NCI-H2029 (cell line): ENCODE measurements at regions not wholly inside any gene's neighbourhood (a gene's known extent, or its start where the extent isn't known, plus 50 kb on each side); places are given as distances from the start of the nearest gene placed in this dataset.
"Not testable (repeated sequence)": the region's sequence is repeated elsewhere in the genome, so short reads cannot be mapped to it uniquely, and the experiment has no call there.

ENCODE experiments used
- DNase-seq: peaks from one replicate; lab custom pipeline; 2025; lab: John Stamatoyannopoulos, UW

DNA sequence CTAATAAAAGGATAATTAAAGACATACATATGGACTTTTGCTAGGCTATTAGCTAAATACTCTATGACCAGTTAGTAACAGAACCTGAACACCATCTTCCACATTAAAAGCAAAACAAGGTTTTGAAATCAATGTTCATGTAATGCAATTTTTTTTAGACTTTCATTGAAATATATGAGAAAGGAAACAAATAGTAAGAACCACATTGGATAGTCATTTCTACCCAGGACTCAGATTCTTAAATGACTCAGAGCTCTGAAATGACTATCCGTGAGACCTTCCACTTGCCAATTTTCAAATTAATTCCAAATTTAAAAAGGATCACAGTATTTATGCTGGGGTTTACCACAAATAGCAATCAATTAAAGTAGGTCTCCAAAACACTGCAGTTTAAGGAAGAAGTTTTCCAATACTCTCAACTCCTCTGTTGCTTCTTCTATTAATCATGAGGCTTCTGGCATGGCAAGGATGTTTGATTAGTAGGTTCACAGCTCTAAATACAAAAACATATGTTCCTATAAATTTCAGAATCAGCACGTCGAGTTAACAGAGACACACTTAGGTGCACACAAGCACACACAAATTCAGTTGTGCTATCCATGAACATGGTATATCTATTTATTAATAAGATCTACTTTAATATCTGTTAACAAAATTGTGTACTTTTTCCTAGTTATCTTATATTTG lies 841.0 kb downstream of the RNF144A start:
- no peak for DNase-seq

- DNase-seq, result no peak
Measured at GRCh38 chr2:7759898-7760297, 842.7 kb downstream of the RNF144A start.

- not testable (repeated sequence) for DNase-seq
Measured at GRCh38 chr2:7763418-7763817, 846.2 kb downstream of the RNF144A start.

DNA sequence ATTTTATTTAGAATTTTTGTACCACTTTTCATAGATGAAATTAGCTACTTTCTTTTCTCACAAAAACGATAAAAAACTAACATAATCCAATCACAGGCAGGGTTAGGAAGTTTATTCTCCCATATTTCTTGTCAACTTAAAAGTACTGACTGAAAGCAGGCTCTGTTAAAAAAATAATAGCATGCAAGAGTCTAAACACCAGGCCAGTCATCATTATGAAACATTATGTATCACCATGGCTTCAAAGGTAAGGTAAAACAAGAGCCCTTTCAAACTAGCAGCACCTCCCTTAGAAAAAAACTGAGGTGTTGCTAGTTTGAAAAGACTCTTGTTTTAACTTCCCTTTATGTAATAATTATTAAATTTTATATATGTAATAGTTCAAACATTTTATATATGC lies 848.0 kb downstream of the RNF144A start:
- DNase-seq, result no peak

DNA sequence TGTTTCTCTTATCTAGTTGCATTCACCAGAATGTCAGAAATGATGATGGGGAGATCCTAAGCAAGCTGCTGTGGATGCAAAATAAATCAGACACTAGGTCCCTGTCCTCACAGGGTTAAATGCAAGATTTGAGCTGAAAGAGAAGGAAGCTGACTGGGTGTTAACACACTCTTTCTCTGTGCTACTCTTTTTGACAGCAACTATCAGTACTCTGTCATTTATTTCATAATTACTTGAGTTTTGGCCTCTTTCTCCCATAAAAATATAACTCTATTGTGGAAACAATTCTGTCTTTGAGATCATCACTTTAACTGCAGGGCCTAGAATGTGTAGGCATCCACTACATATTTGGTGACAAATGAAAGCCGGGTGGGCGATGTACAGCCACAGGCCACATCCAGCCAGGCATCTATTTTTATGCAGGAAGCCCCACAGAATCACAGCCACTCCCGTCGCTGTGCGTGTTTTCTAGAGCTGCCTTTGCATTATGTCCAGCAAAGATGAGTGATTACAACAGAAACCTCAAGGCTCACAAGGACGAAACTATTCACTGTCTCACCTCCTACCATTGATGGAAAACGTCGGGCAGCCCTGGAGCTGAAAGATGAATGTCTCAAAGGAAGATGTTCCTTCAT lies 849.0 kb downstream of the RNF144A start:
- DNase-seq, result no peak

DNA sequence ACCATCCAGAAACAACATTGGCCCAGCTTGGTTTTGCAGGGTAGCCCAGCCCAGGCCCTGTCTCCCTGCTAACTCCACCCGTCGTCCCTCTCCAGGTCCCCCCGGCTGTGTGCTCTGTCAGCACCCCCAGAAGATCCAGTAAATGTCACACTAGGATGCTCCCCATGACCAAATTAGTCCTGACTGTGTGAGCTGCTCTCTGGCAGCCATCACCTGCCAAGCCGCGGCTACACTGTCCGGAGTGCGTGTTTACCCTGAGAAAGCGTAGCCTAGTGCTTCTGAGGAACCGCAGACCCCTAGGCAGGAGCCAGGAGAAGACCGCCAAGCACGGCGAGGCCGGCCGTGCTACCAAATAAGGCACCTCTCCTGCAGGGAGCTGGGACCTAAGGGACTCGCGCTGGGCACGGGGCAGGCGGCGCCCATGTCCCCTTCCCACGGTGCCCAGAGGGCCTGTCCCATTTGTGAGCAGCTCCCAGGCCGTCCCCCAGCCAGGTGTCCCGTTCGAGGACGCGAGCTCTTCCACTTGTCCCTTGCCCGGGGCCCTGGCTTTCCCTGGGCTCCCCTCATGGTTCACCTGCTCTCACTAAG lies 849.9 kb downstream of the RNF144A start:
- DNase-seq, result no peak

DNA sequence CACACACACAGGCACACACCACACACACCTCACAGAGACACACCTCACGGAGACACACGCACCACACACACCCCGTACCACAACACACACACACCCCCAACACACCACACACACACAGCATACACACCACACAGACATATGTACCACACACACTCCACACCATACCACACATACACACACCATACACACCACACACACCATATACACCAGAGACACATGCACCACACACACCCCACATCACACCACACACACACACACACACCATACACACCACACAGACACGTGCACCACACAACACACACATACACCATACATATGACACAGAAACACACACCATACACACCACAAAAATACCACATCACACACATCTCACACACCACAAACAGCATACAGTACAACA lies 850.7 kb downstream of the RNF144A start:
- DNase-seq, result no peak

- DNase-seq, result no peak
Measured at GRCh38 chr2:7771781-7772180, 854.6 kb downstream of the RNF144A start.

GRCh38 chr2:7773362-7774360 lies 856.4 kb downstream of the RNF144A start:
- no peak for DNase-seq

DNA sequence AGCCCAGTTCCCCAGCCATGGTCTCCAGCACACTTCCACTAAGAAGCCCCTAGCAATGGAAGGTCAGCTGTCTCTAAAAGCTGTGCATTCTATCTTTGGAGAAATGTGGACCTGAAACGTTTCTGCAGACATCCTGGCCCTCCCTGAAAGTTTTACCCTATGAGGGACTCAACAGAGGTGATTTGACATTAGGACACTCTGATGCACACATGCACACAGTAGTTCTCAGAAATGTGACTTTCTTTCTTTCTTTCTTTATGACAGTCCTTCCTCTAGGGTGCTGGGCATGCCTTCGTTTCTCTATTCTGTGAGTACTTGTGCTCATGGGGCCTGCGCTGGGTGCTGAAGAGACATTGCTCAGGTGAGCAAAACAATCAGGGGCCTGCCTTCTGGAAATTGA lies 857.3 kb downstream of the RNF144A start:
- DNase-seq, result no peak

GRCh38 chr2:7777668-7778067 lies 860.5 kb downstream of the RNF144A start:
- DNase-seq, result no peak

DNA sequence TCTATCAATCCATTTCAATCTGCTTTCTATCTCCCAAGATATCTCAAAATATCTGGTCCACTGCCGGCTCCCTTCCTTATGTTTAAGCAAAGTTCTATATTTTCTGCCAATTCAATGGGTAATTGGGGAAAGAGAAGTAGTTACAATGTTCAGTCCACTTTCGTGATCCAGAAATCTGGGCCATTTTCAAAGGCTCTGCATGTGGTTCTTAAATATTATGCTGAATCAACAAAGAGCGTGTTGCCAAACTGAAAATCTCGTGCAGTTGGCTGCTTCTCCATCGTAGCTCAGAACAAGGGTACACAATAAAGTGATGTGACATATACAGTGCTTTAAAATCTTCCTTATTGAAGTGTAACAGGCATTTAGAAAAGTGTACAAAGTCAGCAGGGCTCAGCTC lies 863.1 kb downstream of the RNF144A start:
- no peak for DNase-seq

DNA sequence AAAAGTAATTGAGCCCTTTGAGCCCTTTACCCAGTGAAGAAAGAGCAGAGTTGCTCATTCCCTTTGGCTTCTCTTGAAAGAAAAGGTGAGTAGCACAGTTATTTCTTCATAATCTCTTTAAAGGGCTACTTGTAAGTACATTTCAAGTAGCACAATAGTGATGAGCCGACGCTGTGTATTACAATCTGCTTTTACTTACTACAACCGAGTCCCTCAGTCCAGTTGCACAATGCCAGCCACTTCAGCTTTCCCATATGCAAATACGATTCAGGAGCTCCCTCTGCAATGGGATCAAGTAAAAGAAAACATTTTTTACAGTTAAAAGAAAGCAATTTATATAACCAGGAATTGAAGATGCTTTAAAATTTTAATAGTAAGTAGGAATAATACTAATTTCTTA lies 868.5 kb downstream of the RNF144A start:
- no peak for DNase-seq

DNA sequence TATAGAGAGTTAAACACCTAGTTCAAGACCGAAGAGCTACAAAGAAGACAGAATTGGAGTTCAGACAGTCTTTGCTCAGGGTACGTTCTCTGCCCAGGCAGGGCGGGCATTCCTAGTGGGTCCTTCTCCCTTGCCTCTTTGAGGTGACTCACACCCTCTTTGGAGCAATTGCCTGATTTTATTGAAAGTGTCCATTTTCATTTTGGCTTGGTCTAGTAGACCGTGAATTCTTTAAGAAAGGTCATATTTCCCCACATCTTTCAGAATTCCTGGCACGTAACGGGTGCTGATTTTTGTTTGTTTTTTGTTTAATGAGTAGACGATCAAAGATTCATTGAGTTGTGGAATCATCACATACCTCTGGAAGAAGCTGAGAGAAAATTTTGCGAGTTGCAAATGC lies 871.5 kb downstream of the RNF144A start:
- DNase-seq, result no peak

GRCh38 chr2:7792031-7792651 lies 874.9 kb downstream of the RNF144A start:
- DNase-seq, result peak; percentile 72

DNA sequence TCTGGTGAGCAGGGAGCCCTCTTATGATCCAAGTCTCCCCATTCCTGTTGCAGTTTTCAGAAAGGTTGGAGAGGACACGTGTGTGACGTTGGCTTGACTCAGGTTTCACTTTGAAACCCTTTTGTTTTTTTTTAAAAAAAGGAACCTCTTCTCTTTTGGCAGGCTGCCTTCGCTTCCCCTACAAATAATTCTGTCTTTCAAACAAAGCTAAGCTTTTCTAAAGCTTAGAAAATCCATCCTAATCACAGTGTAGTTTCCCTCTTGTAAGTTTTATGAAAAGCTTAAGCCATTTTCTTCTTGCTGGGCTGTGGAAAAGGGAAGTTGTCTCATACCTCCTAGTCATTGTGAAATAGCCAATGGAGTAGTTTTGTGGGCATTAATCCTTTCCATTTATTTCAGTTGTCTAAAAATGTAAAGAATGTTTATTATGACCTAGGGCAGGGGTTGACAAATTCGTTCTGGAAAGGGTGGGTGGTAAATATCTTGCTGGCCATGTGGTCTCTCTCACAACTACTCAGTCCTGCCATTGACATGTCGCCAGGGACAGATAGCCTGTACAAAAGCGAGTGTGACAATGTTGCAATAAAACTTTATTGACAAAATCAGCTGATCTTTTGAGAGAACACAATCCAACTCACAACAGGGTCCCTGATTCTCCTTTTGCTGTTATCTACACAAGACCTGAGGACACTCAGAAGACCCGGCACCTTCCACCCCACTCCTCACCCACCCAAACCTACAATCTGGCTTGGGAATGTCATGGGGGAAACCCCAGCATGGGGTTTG lies 878.8 kb downstream of the RNF144A start:
- peak; percentile 54 for DNase-seq

- DNase-seq, result no peak
Measured at GRCh38 chr2:7800031-7800430, 881.8 kb upstream of the ID2 start.

GRCh38 chr2:7801212-7801611 lies 880.6 kb upstream of the ID2 start:
- DNase-seq, result no peak

GRCh38 chr2:7803515-7803914 lies 878.3 kb upstream of the ID2 start:
- DNase-seq, result no peak

- DNase-seq, result no peak
Measured at GRCh38 chr2:7809640-7810039, 872.2 kb upstream of the ID2 start.

GRCh38 chr2:7811073-7811472 lies 870.8 kb upstream of the ID2 start:
- no peak for DNase-seq
